Fibroblast of mammary gland (primary cell): ENCODE measurements at regions not wholly inside any gene's neighbourhood (a gene's known extent, or its start where the extent isn't known, plus 50 kb on each side); places are given as distances from the start of the nearest gene placed in this dataset.
"Not testable (repeated sequence)": the region's sequence is repeated elsewhere in the genome, so short reads cannot be mapped to it uniquely, and the experiment has no call there.

Experiments
- DNase-seq: peaks from one replicate; pipeline ENCODE4 v3.0.0-alpha.2; 2010; ENCODE audit warnings: low read depth
- H3K4me3 ChIP-seq: 2 replicates; pipeline ENCODE4 v1.5.1; 2011; ENCODE audit warnings: low read depth, mild to moderate bottlenecking, low read length, moderate library complexity; ENCODE audit not compliant: control insufficient read depth
- CTCF ChIP-seq: conservative IDR thresholded peaks from 2 replicates; pipeline ENCODE4 v1.5.1; 2011; ENCODE audit warnings: low read depth, low read length, inconsistent platforms; ENCODE audit not compliant: control insufficient read depth, insufficient read depth

- DNase-seq = no peak
- no peak overlapping the region for H3K4me3 ChIP-seq
- TF ChIP-seq CTCF = no peak
Measured at GRCh38 chr10:5576780-5577624, 52.2 kb downstream of the CALML3 start.

GRCh38 chr10:5580038-5580428, 55.3 kb downstream of the CALML3 start:
- H3K4me3 ChIP-seq, DNase-seq: not testable (repeated sequence)

- no peak for TF ChIP-seq CTCF
- no peak overlapping the region for H3K4me3 ChIP-seq
- DNase-seq = no peak
Measured at GRCh38 chr10:5581670-5582566, 57.2 kb downstream of the CALML3 start.

- H3K4me3 ChIP-seq = no peak overlapping the region
- no peak for TF ChIP-seq CTCF
- no peak for DNase-seq
Measured at GRCh38 chr10:5582736-5583135, 58.0 kb downstream of the CALML3 start.

GRCh38 chr10:5583525-5584175, 58.9 kb downstream of the CALML3 start:
- no peak overlapping the region for H3K4me3 ChIP-seq
- no peak for TF ChIP-seq CTCF
- DNase-seq = no peak

- TF ChIP-seq CTCF = no peak
- DNase-seq = peak; percentile 82
Measured at GRCh38 chr10:5584895-5585516, 60.2 kb downstream of the CALML3 start.

More at GRCh38 chr10:5584895-5585516, 60.2 kb downstream of the CALML3 start:
- H3K4me3 ChIP-seq = no peak overlapping the region
